GM13976 (cell line): ENCODE measurements at regions not wholly inside any gene's neighbourhood (a gene's known extent, or its start where the extent isn't known, plus 50 kb on each side); places are given as distances from the start of the nearest gene placed in this dataset.

ENCODE experiments used
- DNase-seq: peaks from one replicate; pipeline ENCODE4 v3.0.0; 2012; ENCODE audit warnings: low spot score
- in situ Hi-C: fragments of 300-500 bp; cut with MboI; formaldehyde crosslinking; loops from one replicate; pipeline ENCODE4 v1.12.0; 2022; ENCODE audit warnings: low sequenced_read_pairs, mixed read lengths, inconsistent platforms; ENCODE audit not compliant: unreplicated experiment
- TF ChIP-seq, protein P1 (sequence below): IDR thresholded peaks from 2 replicates; pipeline ENCODE4 v1.5.1; 2012; ENCODE audit warnings: borderline replicate concordance, mild to moderate bottlenecking; ENCODE audit not compliant: insufficient read depth; ENCODE audit errors: extremely low read depth, missing control alignments, control extremely low read depth

- in situ Hi-C loops = no loop called here
- no peak for DNase-seq
- TF ChIP-seq, protein P1, sequence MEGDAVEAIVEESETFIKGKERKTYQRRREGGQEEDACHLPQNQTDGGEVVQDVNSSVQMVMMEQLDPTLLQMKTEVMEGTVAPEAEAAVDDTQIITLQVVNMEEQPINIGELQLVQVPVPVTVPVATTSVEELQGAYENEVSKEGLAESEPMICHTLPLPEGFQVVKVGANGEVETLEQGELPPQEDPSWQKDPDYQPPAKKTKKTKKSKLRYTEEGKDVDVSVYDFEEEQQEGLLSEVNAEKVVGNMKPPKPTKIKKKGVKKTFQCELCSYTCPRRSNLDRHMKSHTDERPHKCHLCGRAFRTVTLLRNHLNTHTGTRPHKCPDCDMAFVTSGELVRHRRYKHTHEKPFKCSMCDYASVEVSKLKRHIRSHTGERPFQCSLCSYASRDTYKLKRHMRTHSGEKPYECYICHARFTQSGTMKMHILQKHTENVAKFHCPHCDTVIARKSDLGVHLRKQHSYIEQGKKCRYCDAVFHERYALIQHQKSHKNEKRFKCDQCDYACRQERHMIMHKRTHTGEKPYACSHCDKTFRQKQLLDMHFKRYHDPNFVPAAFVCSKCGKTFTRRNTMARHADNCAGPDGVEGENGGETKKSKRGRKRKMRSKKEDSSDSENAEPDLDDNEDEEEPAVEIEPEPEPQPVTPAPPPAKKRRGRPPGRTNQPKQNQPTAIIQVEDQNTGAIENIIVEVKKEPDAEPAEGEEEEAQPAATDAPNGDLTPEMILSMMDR = no peak
Observed at GRCh38 chr2:125160947-125161346, 1135.9 kb downstream of the CNTNAP5 start.

DNA sequence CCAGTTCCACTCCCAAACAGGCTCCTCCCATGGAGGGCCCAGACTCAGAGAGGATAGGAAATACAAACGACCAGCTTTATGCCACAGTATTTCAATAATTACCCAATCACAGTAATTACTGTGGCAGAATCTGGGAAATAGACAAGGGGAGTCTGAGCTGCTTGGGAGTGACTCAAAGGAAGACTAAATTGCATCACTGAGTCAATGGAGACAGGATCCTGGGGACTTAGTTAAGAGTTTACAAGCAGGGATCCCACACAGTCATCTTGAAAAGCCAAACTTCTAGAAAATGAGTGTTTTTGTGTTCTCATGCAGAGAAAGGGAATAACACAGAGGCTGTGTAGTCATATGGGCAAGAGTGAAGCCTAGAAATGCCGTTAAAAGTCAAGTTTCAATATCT, 1142.1 kb downstream of the CNTNAP5 start:
- TF ChIP-seq, protein P1 = no peak
- DNase-seq = no peak
- in situ Hi-C loops = no loop called here

- in situ Hi-C loops = no loop called here
- TF ChIP-seq, protein P1 = no peak
- DNase-seq = no peak
Observed at GRCh38 chr2:125167820-125168219, 1142.7 kb downstream of the CNTNAP5 start.

DNA sequence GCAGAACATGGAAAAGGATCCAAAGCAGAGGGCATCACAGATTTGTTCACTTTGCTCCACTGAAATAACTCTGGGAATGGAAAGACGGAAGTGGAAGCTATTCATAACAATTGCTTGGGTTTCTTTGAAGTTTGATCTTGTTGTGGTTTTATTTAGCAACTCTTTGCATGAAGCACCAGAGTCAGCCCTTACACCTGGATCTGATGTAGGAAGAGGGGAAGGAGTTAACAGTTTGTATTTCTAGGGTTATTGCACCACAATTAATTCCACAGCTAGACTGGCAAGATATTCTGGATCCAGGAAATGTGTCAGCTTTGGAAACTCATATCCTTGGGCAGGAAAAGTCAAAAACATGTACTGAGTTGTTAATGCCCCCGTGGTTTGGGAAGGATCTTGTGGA, 1143.4 kb downstream of the CNTNAP5 start:
- in situ Hi-C loops = no loop called here
- no peak for DNase-seq
- TF ChIP-seq, protein P1 = no peak

GRCh38 chr2:125169022-125169763, 1144.1 kb downstream of the CNTNAP5 start:
- in situ Hi-C loops = no loop called here
- no peak for DNase-seq

DNA sequence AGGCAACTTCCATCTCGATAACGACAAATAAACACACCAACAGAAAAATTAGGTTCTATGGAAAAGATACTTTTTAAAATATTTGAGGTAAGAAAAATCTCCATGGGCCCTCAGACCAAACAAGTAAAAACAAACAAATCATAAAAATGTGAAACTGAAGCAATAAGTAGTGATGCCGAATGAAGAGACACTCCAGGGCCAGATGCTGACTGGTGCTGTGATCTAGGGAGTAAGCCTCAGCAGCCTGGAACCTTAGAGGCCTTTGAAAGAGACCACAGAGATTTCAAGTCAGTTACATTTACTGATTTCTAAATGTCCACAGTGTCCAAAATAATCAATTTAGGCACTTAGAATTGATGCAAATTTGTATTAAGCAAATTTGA, 1144.7 kb downstream of the CNTNAP5 start:
- in situ Hi-C loops = no loop called here
- no peak for DNase-seq
- TF ChIP-seq, protein P1 = no peak

More at GRCh38 chr2:125169022-125169763, 1144.1 kb downstream of the CNTNAP5 start:
- TF ChIP-seq, protein P1 = no peak
